PC-3 (cell line): ENCODE measurements at regions not wholly inside any gene's neighbourhood (a gene's known extent, or its start where the extent isn't known, plus 50 kb on each side); places are given as distances from the start of the nearest gene placed in this dataset.

Experiments
- ATAC-seq: fragments of 200-7000 bp; cut with Tn5 transposase; 2 replicates; pipeline ENCODE4 v1.9.1; 2020; ENCODE audit warnings: mild to moderate bottlenecking, moderate library complexity
- BruUV-seq: library from RNA; stranded (reverse); fragments of 400-500 nt; replicated peaks from 2 replicates; lab custom pipeline; 2021; lab: Mats Ljungman, UMichigan
- CTCF ChIA-PET: fragments of 300-600 bp; sonication (Branson Sonifier 250); formaldehyde crosslinking; loops from one replicate; lab custom pipeline; 2022; ENCODE audit warnings: antibody characterized with exemption; lab: Charles Lee
- POLR2A ChIA-PET: fragments of 300-600 bp; sonication (Branson Sonifier 250); formaldehyde crosslinking; loops from one replicate; lab custom pipeline; 2022; ENCODE audit warnings: antibody characterized with exemption; ENCODE audit not compliant: unreplicated experiment; lab: Charles Lee
- DNase-seq: peaks from one replicate; pipeline ENCODE4 v3.0.0-alpha.2; 2015
- H2AFZ ChIP-seq: fragments of 300-600 bp; sonication (generic); 2 replicates; pipeline ENCODE4 v1.6.0; 2016; ENCODE audit warnings: antibody characterized with exemption, low read length
- H3F3A ChIP-seq: fragments of 300-600 bp; sonication (generic); one replicate; pipeline ENCODE4 v1.6.0; 2017; ENCODE audit warnings: antibody characterized with exemption, low read length, control low read depth, mild to moderate bottlenecking; ENCODE audit not compliant: unreplicated experiment
- H3K27ac ChIP-seq: fragments of 300-600 bp; sonication (generic); 2 replicates; pipeline ENCODE4 v1.5.1; 2016; ENCODE audit warnings: mild to moderate bottlenecking, low read length
- H3K27me3 ChIP-seq: fragments of 300-600 bp; sonication (generic); 2 replicates; pipeline ENCODE4 v1.6.1; 2016; ENCODE audit warnings: low read length, mixed read lengths
- H3K36me3 ChIP-seq: fragments of 300-600 bp; sonication (generic); 2 replicates; pipeline ENCODE4 v1.6.1; 2016; ENCODE audit warnings: low read depth, mixed run types, low read length, mixed read lengths
- H3K4me1 ChIP-seq: fragments of 300-600 bp; sonication (generic); 2 replicates; pipeline ENCODE4 v1.5.1; 2016; ENCODE audit warnings: low read length; ENCODE audit not compliant: insufficient read depth
- H3K4me2 ChIP-seq: fragments of 300-600 bp; sonication (generic); 2 replicates; pipeline ENCODE4 v1.6.0; 2016; ENCODE audit warnings: low read length
- H3K4me3 ChIP-seq: fragments of 300-600 bp; sonication (generic); 2 replicates; pipeline ENCODE4 v1.5.1; 2016; ENCODE audit warnings: mild to moderate bottlenecking, low read length, mixed read lengths
- H3K79me2 ChIP-seq: fragments of 300-600 bp; sonication (generic); 2 replicates; pipeline ENCODE4 v1.6.1; 2017; ENCODE audit warnings: low read length, mixed read lengths
- H3K9ac ChIP-seq: fragments of 300-600 bp; sonication (generic); 2 replicates; pipeline ENCODE4 v1.6.0; 2016; ENCODE audit warnings: mild to moderate bottlenecking, low read length
- H3K9me2 ChIP-seq: fragments of 300-600 bp; sonication (generic); replicated peaks from 2 replicates; pipeline ENCODE4 v1.6.1; 2016; ENCODE audit warnings: mixed run types, low read length, mixed read lengths
- H3K9me3 ChIP-seq: fragments of 300-600 bp; sonication (generic); 2 replicates; pipeline ENCODE4 v1.6.1; 2016; ENCODE audit warnings: low read length, mixed read lengths
- H4K20me1 ChIP-seq: fragments of 300-600 bp; sonication (generic); 2 replicates; pipeline ENCODE4 v1.6.1; 2016; ENCODE audit warnings: low read length, mixed read lengths
- CTCF ChIP-seq: fragments of 300-600 bp; sonication (generic); conservative IDR thresholded peaks from 2 replicates; pipeline ENCODE4 v1.5.1; 2017; ENCODE audit warnings: antibody characterized with exemption, low read depth, mild to moderate bottlenecking, low read length
- EZH2 ChIP-seq: fragments of 300-600 bp; sonication (generic); IDR thresholded peaks from one replicate; pipeline ENCODE4 v1.6.1; 2017; ENCODE audit warnings: antibody characterized with exemption, mild to moderate bottlenecking, low read length; ENCODE audit not compliant: unreplicated experiment
- EZH2phosphoT487 ChIP-seq: fragments of 300-600 bp; sonication (generic); IDR thresholded peaks from 2 replicates; pipeline ENCODE4 v1.6.1; 2018; ENCODE audit warnings: mild to moderate bottlenecking, antibody characterized with exemption, low read length, borderline replicate concordance
- intact Hi-C: fragments of 100-400 bp; cut with micrococcal nuclease; formaldehyde crosslinking; loops from 2 replicates; pipeline ENCODE4 v1.9.0; 2023

GRCh38 chr5:61720829-61721228, 388.8 kb downstream of the ZSWIM6 start:
- no peak for DNase-seq
- no peak for TF ChIP-seq EZH2phosphoT487
- TF ChIP-seq EZH2 = no peak
- no peak for TF ChIP-seq CTCF
- ChIA-PET POLR2A (no interaction called here), CTCF (no interaction called here)
- H3K4me2 ChIP-seq = no peak overlapping the region
- no peak overlapping the region for H3K4me3 ChIP-seq
- no peaks in the 10 kb centered on the region for H3K9me3 ChIP-seq
- H3K27ac ChIP-seq = no peak overlapping the region
- H3K9ac ChIP-seq = no peak overlapping the region
- no peak overlapping the region for H2AFZ ChIP-seq
- ATAC-seq = no peak
- H4K20me1 ChIP-seq = no peaks in the 10 kb centered on the region
- no peaks in the 10 kb centered on the region for H3K9me2 ChIP-seq
- intact Hi-C loops = no loop called here
- H3K79me2 ChIP-seq = no peaks in the 10 kb centered on the region
- H3K4me1 ChIP-seq = no peaks in the 10 kb centered on the region
- H3K36me3 ChIP-seq = no peaks in the 10 kb centered on the region
- H3F3A ChIP-seq = no peaks in the 10 kb centered on the region
- no TSS peak for BruUV-seq
- peaks cover 28% of the 10 kb centered on the region for H3K27me3 ChIP-seq

- CTCF ChIA-PET = no interaction called here
- Histone ChIP-seq H3F3A (no peaks in the 10 kb centered on the region), H3K4me2 (no peak overlapping the region), H3K4me1 (no peaks in the 10 kb centered on the region), H3K9me3 (no peaks in the 10 kb centered on the region), H4K20me1 (no peaks in the 10 kb centered on the region), H3K9ac (no peak overlapping the region), H3K36me3 (no peaks in the 10 kb centered on the region), H3K9me2 (no peaks in the 10 kb centered on the region), H3K27me3 (peaks cover 55% of the 10 kb centered on the region), H2AFZ (no peak overlapping the region), H3K27ac (no peak overlapping the region), H3K79me2 (no peaks in the 10 kb centered on the region), H3K4me3 (no peak overlapping the region)
- DNase-seq (no peak), ATAC-seq (no peak)
- TF ChIP-seq EZH2phosphoT487 (no peak), EZH2 (no peak), CTCF (no peak)
- intact Hi-C loops = no loop called here
- no TSS peak for BruUV-seq
- POLR2A ChIA-PET = no interaction called here
These were observed 392.0 kb downstream of the ZSWIM6 start for GRCh38 chr5:61724102-61724501.

GRCh38 chr5:61728287-61728686, 396.2 kb downstream of the ZSWIM6 start:
- Histone ChIP-seq H2AFZ (no peak overlapping the region), H3K79me2 (no peaks in the 10 kb centered on the region), H3K9ac (no peak overlapping the region), H4K20me1 (no peaks in the 10 kb centered on the region), H3F3A (no peaks in the 10 kb centered on the region), H3K9me3 (no peaks in the 10 kb centered on the region), H3K4me3 (no peak overlapping the region), H3K36me3 (no peaks in the 10 kb centered on the region), H3K9me2 (no peaks in the 10 kb centered on the region), H3K4me1 (no peaks in the 10 kb centered on the region), H3K4me2 (no peak overlapping the region), H3K27ac (no peak overlapping the region), H3K27me3 (peaks cover 67% of the 10 kb centered on the region)
- ChIA-PET CTCF (no interaction called here), POLR2A (no interaction called here)
- DNase-seq = no peak
- no TSS peak for BruUV-seq
- TF ChIP-seq CTCF (no peak), EZH2phosphoT487 (no peak)
- intact Hi-C loops = no loop called here
- ATAC-seq = no peak
